AG09319 (cell line): ENCODE measurements at regions not wholly inside any gene's neighbourhood (a gene's known extent, or its start where the extent isn't known, plus 50 kb on each side); places are given as distances from the start of the nearest gene placed in this dataset.

Source experiments
- DNase-seq: peaks from one replicate; pipeline ENCODE4 v3.0.0-alpha.2; 2010; ENCODE audit warnings: low read depth; ENCODE audit errors: extremely low read depth
- TF ChIP-seq, protein P1 (sequence below): IDR thresholded peaks from 2 replicates; pipeline ENCODE4 v1.5.1; 2011; ENCODE audit warnings: low read depth, mild to moderate bottlenecking, inconsistent platforms, low read length, moderate library complexity

DNA sequence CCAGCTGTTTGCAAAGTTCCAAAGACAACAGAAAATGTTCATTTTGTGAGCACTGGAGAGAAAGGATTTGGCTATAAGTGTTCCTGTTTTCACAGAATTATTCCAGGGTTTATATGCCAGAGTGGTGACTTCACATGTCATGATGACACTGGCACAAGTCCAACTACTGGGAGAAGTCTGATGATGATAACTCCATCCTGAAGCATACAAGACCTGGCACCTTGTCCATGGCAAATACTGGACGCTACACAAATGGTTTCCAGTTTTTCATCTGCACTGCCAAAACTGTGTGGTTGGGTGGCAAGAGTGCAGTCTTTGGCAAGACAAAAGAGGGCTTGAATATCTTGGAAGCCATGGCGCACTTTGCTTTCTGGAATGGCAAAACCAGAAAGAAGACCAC is 385.0 kb downstream of the CDH11 start:
- no peak for DNase-seq
- TF ChIP-seq, protein P1, sequence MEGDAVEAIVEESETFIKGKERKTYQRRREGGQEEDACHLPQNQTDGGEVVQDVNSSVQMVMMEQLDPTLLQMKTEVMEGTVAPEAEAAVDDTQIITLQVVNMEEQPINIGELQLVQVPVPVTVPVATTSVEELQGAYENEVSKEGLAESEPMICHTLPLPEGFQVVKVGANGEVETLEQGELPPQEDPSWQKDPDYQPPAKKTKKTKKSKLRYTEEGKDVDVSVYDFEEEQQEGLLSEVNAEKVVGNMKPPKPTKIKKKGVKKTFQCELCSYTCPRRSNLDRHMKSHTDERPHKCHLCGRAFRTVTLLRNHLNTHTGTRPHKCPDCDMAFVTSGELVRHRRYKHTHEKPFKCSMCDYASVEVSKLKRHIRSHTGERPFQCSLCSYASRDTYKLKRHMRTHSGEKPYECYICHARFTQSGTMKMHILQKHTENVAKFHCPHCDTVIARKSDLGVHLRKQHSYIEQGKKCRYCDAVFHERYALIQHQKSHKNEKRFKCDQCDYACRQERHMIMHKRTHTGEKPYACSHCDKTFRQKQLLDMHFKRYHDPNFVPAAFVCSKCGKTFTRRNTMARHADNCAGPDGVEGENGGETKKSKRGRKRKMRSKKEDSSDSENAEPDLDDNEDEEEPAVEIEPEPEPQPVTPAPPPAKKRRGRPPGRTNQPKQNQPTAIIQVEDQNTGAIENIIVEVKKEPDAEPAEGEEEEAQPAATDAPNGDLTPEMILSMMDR, result no peak

GRCh38 chr16:64731891-64732290 is 390.0 kb downstream of the CDH11 start:
- TF ChIP-seq, protein P1, result no peak
- DNase-seq, result no peak

GRCh38 chr16:64730261-64730660 is 391.6 kb downstream of the CDH11 start:
- TF ChIP-seq, protein P1, result no peak
- DNase-seq, result no peak

GRCh38 chr16:64724339-64724738 is 397.5 kb downstream of the CDH11 start:
- TF ChIP-seq, protein P1, result no peak
- DNase-seq, result no peak

DNA sequence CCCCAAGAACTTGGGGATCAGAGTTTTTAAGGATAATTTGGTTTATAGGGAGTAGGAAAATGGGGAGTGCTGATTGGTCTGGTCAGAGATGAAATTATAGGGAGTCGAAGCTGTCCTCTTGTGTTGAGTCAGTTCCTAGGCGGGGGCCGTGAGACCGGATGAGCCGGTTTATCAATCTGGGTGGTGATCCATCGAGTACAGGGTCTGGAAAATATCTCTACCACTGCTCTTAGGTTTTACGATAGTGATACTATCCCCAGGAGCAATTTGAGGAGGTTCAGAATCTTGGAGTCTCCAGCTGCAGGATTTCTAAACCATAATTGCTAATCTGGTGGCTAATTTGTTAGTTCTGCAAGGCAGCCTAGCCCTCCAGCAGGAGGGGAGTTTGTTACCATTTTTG is 403.4 kb downstream of the CDH11 start:
- TF ChIP-seq, protein P1, result no peak
- no peak for DNase-seq

DNA sequence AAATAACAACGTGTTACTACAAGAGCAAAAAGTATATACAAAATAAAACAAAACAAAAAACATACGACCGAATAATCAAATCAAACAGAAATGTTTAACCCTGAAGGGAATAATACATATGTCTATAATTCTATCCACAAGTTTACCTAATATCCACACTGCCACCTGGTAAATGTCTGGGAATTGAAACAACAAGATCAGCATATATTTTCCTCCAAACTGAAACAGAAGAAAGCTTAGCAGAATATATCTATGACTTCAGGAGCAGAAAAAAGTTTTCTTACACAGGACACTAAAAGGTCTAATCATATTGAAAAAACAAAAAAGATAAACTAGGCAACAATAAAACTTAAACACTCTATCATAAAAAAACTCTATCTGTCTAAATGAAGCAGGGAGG is 404.0 kb downstream of the CDH11 start:
- DNase-seq, result no peak
- TF ChIP-seq, protein P1, result no peak

DNA sequence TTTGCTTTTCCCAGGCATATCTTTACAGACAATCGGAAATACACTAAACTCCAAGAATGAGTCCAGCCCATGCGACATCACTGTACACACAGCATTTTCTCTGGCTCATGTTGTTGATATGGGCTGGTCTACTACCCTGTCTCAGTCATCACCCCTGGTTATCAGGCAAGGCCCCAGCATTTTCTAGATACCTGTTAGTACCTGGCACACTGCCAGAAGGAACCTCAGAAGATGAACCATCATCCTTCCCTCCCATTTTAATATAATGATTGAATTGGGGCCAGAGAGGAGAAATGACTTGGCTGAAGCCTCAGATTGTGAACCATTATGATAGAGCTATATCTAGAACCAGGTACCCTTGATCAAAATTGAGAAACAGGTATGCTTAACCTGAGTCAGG is 406.2 kb downstream of the CDH11 start:
- TF ChIP-seq, protein P1, result no peak
- DNase-seq, result no peak
